Mucosa of stomach (tissue), 1 donor: ENCODE measurements at regions not wholly inside any gene's neighbourhood (a gene's known extent, or its start where the extent isn't known, plus 50 kb on each side); places are given as distances from the start of the nearest gene placed in this dataset.
"Not testable (repeated sequence)": the region's sequence is repeated elsewhere in the genome, so short reads cannot be mapped to it uniquely, and the experiment has no call there.

ENCODE experiments used
- H3K27me3 ChIP-seq: one replicate; pipeline ENCODE4 v1.7.0; 2013; ENCODE audit warnings: mild to moderate bottlenecking, low read length; ENCODE audit not compliant: control insufficient read depth, insufficient read depth
- H3K36me3 ChIP-seq: one replicate; pipeline ENCODE4 v1.7.0; 2013; ENCODE audit warnings: low read length; ENCODE audit not compliant: control insufficient read depth, insufficient read depth
- H3K4me1 ChIP-seq: one replicate; pipeline ENCODE4 v1.7.0; 2013; ENCODE audit warnings: mild to moderate bottlenecking, low read length; ENCODE audit not compliant: control insufficient read depth, insufficient read depth
- H3K4me3 ChIP-seq: one replicate; pipeline ENCODE4 v1.7.0; 2013; ENCODE audit warnings: low read length
- H3K9ac ChIP-seq: one replicate; pipeline ENCODE4 v1.7.0; 2013; ENCODE audit warnings: mild to moderate bottlenecking, low read length, moderate library complexity
- H3K9me3 ChIP-seq: one replicate; pipeline ENCODE4 v1.7.0; 2013; ENCODE audit warnings: mild to moderate bottlenecking, low read length, moderate library complexity; ENCODE audit not compliant: control insufficient read depth
- donor health status: Pancreatic carcinoma.

DNA sequence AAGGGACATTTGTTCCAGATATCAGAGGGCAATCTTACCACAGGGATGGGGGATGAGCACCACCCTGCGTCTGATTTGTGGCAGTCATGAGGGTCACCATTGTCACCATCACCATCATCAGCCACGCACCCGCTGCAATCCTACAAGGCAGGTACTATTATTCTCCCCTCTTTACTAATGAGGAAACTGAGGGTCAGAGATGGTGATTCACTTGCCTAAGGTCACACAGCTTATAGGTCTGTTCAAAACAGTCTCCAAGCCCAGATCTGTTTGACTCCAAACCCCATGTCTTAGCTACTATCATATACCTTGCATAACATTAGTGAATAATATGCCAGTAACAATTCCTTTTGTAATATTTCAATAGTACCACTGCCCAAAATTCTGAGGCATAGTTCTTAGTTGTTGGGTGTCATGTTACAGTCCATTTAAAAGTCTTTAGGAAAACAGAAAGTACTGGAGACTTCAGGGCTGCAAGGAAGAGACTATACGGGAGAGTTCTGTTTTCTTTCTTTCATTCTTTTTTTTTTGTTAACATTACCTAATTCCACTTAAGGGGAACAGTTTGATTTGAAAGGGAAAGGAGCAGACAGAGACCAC lies 166.4 kb downstream of the C16orf95 start:
- Histone ChIP-seq H3K4me3 (no peak overlapping the region), H3K9ac (no peak overlapping the region), H3K4me1 (no peaks in the 10 kb centered on the region), H3K27me3 (no peaks in the 10 kb centered on the region), H3K36me3 (no peaks in the 10 kb centered on the region), H3K9me3 (no peaks in the 10 kb centered on the region)

DNA sequence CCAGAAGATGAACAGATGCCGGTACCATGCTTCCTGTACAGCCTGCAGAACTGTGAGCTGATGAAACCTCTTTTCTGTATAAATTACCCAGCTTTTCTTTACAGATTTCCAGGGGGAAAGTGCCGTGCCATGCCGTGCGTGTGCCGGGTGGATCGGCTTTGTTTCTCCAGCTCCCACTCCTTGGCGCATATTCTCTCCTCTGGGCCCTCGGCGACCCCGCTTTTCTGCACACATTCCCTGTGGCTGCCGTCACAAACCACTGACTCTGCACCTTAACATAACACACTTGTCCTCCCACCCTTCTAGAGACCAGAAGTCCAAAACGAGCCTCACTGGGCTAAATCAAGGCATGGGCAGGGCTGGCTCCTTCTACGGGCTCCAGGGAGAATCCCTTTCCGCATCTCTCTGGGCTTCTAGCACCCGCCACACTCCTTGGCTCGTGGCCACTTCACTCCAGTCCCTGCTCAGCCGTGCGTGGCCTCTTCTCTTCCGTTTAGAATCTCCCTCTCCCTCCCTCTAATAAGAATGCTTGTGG lies 164.9 kb downstream of the C16orf95 start:
- no peak overlapping the region for H3K9ac ChIP-seq
- H3K4me3 ChIP-seq: no peak overlapping the region
- no peaks in the 10 kb centered on the region for H3K9me3 ChIP-seq
- H3K27me3 ChIP-seq: no peaks in the 10 kb centered on the region
- H3K36me3 ChIP-seq: no peaks in the 10 kb centered on the region
- H3K4me1 ChIP-seq: no peaks in the 10 kb centered on the region

DNA sequence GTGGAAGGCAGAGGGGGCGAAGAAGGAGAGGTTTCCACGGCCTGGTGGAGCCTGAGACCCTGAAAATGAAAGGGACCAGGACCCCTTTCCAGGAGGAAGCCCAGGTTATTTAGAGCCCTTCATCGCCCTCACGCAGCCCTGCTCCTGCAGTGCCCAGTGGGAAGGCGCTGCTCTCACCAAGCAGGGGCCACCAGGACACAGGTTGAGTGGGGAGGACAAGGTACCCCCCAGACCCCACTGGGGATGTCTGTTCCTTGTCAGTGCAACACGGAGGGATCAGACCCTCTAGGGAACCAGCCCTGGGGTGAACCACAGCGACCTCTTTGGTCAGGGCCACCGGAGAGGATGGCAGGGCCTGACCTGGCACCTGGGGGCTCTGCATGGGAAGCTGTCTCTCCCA lies 163.9 kb downstream of the C16orf95 start:
- no peaks in the 10 kb centered on the region for H3K27me3 ChIP-seq
- no peaks in the 10 kb centered on the region for H3K36me3 ChIP-seq
- H3K9me3 ChIP-seq: no peaks in the 10 kb centered on the region
- no peaks in the 10 kb centered on the region for H3K4me1 ChIP-seq
- no peak overlapping the region for H3K4me3 ChIP-seq
- no peak overlapping the region for H3K9ac ChIP-seq

DNA sequence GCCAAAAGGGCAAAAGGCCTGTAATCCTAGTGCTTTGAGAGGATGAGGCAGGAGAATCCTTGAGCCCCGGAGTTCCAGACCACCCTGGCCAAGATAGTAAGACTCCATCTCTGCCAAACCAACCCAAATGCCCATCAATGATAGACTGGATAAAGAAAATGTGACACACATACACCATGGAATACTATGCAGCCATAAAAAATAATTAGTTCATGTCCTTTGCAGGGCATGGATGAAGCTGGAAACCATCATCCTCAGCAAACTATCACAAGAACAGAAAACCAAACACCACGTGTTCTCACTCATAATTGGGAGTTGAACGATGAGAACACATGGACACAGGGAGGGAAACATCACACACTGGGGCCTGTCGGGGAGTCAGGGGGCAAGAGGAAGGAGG lies 161.9 kb downstream of the C16orf95 start:
- not testable (repeated sequence) for H3K27me3 ChIP-seq, H3K4me1 ChIP-seq, H3K9me3 ChIP-seq, H3K36me3 ChIP-seq, H3K9ac ChIP-seq, H3K4me3 ChIP-seq

DNA sequence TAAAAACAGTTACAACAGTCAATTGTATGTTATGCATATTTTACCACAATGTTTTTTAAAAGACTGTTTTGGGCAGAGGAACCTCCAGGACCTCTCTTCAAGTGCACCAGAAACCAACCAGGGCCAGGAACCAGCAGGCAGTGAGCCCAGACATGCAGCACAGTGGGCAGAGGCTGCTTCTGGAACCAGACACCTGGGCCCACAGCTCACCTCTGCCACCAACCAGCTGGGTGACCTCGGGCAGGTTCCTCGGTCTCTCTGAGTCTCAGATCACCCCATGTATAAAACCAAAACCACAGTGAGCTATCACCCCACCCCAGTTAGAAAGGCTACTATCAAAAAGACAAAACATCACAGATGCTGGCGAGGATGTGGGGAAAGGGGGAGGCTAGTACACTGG lies 161.0 kb downstream of the C16orf95 start:
- Histone ChIP-seq H3K4me3 (no peak overlapping the region), H3K9ac (no peak overlapping the region), H3K9me3 (no peaks in the 10 kb centered on the region), H3K4me1 (no peaks in the 10 kb centered on the region), H3K27me3 (no peaks in the 10 kb centered on the region), H3K36me3 (no peaks in the 10 kb centered on the region)

DNA sequence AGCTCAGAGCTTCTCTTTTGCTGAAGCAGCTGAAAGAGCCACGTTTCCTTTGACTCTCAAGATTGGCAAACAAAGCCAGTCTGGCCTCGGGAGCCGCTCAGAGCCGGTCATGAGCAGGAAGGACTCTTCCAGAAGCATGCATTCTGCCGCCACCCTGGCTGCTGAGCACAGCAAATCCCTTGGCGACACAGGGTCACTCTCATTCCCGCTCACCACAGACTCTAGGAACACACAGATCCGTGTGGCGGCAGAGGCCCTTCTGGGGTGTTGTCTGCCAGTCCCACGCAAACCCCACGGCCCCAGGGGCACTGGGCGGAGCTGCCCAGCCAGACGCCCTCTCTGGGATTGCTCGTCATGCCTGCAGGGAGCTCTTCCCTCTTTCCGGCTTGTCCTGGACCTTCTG lies 157.0 kb downstream of the C16orf95 start:
- Histone ChIP-seq H3K36me3 (no peaks in the 10 kb centered on the region), H3K9me3 (no peaks in the 10 kb centered on the region), H3K4me1 (no peaks in the 10 kb centered on the region), H3K27me3 (no peaks in the 10 kb centered on the region), H3K9ac (no peak overlapping the region), H3K4me3 (no peak overlapping the region)

DNA sequence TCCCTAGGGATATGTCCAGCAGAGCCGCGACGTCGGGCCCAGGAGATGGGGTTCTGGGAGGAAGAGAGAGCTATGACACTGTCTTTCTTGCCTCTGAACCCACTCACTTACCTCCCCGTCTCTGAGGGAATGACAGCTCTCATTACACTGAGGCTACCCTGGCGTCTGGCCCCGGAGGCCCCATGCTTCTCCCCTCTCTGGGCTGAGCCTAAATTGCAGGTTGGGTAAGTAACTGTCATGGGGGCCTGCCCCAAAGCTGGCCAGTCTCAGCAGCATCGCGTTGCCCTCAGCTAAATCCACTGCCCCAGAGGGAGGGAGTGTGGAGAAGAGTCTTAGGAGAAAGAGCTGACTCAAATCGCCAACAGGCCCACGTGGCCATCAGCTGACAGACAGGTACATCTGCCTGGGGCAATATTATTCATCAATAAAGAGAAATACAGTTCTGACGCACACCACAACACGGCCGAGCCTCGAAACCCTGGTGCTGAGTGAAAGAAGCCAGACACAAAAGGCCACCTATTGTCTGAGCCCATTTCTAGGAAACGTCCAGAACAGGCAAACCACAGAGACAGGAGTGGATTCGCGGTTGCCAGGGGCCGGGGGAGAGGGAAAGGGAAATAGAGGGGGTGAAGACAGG lies 156.4 kb downstream of the C16orf95 start:
- H3K9ac ChIP-seq: no peak overlapping the region
- no peak overlapping the region for H3K4me3 ChIP-seq
- H3K4me1 ChIP-seq: no peaks in the 10 kb centered on the region

DNA sequence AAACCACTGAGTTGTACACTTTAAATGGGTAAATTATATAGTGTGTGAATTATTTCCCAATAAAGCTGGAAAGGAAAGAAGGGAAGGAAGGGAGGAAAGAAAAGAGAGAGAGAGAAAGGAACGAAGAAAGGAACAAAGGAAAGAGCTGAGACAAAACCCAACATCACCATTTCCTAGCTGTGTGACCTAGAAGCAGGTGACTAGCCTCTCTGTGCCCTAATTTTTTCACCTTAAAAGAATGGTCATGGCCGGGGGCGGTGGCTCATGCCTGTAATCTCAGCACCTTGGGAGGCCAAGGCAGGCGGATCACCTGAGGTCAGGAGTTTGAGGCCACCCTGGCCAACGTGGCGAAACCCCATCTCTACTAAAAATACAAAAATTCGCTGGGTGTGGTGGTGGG lies 155.8 kb downstream of the C16orf95 start:
- H3K27me3 ChIP-seq, H3K4me1 ChIP-seq, H3K9ac ChIP-seq, H3K9me3 ChIP-seq, H3K36me3 ChIP-seq, H3K4me3 ChIP-seq: not testable (repeated sequence)

More for the DNA sequence above, 156.4 kb downstream of the C16orf95 start:
- Histone ChIP-seq H3K27me3 (no peaks in the 10 kb centered on the region), H3K9me3 (no peaks in the 10 kb centered on the region), H3K36me3 (no peaks in the 10 kb centered on the region)

DNA sequence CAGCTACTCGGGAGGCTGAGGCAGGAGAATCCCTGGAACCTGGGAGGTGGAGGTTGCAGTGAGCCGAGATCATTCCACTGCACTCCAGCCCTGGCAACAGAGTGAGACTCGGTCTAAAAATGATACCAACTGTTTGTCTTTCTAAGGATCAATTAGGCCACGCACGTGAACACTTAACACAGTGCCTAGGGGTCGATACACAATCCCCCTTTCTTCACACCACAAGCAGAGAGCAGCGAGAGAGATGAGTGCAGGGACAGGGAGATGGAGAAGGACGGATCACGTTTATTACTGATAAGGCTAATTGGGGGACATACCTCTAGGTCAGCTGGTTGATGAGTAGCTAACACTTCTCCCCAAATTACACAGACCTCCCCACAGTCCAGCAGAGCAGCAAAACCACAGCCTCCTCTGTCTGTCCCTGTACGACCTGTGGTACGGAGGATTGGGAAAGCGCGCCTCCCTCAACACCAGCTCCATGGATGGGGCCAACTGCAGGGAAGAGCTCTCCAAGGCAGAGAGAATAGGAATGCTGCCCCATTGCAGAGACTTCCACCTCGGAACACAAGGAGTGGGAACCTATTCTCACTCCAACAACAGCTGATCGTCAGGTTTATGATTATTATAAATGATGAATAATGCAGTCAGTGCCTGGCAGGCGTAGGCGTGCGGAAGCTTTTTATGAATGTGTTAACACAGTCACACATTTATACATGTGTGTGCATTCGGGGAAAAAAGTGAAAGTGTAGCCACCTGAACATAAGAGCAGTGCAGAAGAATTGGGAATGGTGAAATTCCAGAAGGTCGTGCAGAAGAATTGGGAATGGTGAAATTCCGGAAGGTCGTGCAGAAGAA lies 155.1 kb downstream of the C16orf95 start:
- no peaks in the 10 kb centered on the region for H3K27me3 ChIP-seq
- H3K36me3 ChIP-seq: no peaks in the 10 kb centered on the region
- H3K9ac ChIP-seq: no peak overlapping the region
- no peaks in the 10 kb centered on the region for H3K4me1 ChIP-seq
- no peak overlapping the region for H3K4me3 ChIP-seq
- H3K9me3 ChIP-seq: no peaks in the 10 kb centered on the region

DNA sequence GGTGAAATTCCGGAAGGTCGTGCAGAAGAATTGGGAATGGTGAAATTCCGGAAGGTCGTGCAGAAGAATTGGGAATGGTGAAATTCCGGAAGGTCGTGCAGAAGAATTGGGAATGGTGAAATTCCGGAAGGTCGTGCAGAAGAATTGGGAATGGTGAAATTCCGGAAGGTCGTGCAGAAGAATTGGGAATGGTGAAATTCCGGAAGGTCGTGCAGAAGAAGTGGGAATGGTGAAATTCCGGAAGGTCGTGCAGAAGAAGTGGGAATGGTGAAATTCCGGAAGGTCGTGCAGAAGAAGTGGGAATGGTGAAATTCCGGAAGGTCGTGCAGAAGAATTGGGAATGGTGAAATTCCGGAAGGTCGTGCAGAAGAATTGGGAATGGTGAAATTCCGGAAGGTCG lies 154.4 kb downstream of the C16orf95 start:
- H3K9me3 ChIP-seq, H3K27me3 ChIP-seq, H3K36me3 ChIP-seq, H3K9ac ChIP-seq, H3K4me1 ChIP-seq, H3K4me3 ChIP-seq: not testable (repeated sequence)

DNA sequence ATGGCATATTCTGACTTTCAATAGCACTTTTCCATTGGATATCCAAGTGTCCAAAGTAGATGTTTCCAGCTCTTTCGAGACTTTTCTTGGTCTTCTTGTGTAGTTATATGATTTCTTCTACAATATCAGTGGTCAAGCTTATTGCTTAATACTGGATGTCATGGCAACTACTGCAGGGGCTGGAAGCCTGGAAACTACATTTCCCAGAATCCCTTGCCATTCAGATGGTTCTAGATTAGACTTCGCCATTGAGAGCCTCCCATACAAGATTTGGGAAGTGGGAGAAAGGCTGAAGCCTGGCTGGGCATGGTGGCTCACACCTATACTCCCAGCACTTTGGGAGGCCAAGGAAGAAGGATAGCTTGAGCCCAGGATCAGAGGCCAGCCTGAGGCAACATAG lies 153.6 kb downstream of the C16orf95 start:
- Histone ChIP-seq H3K9me3 (no peaks in the 10 kb centered on the region), H3K27me3 (no peaks in the 10 kb centered on the region), H3K9ac (no peak overlapping the region), H3K4me1 (no peaks in the 10 kb centered on the region), H3K36me3 (no peaks in the 10 kb centered on the region), H3K4me3 (no peak overlapping the region)

DNA sequence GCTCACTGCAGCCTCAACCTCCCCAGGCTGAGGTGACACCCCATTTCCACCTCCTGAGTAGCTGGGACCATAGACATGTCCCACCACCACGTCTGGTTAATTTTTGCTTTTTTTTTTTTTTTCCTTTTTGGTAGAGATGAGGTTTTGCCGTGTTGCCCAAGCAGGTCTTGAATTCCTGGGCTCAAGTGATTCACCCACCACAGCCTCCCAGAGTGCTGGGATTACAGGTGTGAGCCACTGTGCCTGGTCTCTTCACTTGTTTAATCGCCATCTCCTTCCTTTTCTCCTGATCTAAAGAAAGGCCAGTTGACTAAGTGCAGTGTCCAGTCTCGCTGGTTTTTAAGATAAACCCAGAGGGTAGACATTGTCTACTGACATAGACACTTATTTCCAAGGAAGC lies 152.0 kb downstream of the C16orf95 start:
- no peaks in the 10 kb centered on the region for H3K27me3 ChIP-seq
- no peaks in the 10 kb centered on the region for H3K4me1 ChIP-seq
- H3K9ac ChIP-seq: no peak overlapping the region
- H3K36me3 ChIP-seq: no peaks in the 10 kb centered on the region
- no peak overlapping the region for H3K4me3 ChIP-seq
- H3K9me3 ChIP-seq: no peaks in the 10 kb centered on the region
